Suprapubic skin (tissue), 3 donors: ENCODE measurements at regions not wholly inside any gene's neighbourhood (a gene's known extent, or its start where the extent isn't known, plus 50 kb on each side); places are given as distances from the start of the nearest gene placed in this dataset.

Experiments used
- CTCF ChIP-seq, 2 donors: fragments of 200-600 bp in 1 of 2; fragments of 450-650 bp in 1 of 2; sonication (generic) in 1 of 2; IDR thresholded peaks; one replicate each; pipeline ENCODE4 v1.5.1; 2016 to 2019; ENCODE audit warnings: antibody characterized with exemption in 2 of 2, mild to moderate bottlenecking in 1 of 2, moderate library complexity in 1 of 2
- POLR2AphosphoS5 ChIP-seq, 3 donors: sonication (generic); formaldehyde crosslinking; IDR thresholded peaks; one replicate each; pipeline ENCODE4 v1.6.1; 2017; ENCODE audit warnings: antibody characterized with exemption in 3 of 3

DNA sequence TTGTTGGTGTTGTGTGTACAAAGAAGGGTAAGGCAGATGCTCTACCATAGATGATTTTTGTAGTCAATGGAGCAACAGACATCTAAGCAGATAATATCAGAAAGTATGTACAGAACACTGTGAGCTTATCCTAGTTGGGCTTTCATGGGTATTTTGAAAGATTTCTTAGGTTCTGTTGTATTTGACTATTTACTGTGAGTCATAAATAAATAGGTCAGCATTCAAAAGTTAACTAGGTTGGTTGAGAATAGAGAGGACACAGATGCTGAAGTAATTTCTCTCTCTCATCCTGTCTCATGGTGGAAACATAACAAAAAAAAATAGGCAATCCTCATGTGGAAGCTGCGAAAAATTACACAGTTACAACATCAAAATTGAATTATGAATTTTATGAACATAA, 413.5 kb downstream of the CCDC91 start:
- TF ChIP-seq POLR2AphosphoS5 (IDR thresholded peaks at IDR 0.05) (no peak), CTCF (IDR thresholded peaks at IDR 0.05) (no peak)
